ENCODE measurements at regions not wholly inside any gene's neighbourhood (a gene's known extent, or its start where the extent isn't known, plus 50 kb on each side); places are given as distances from the start of the nearest gene placed in this dataset.

- TF ChIP-seq CTCF (IDR thresholded peaks at IDR 0.05) = no peak
- TF ChIP-seq POLR2A (IDR thresholded peaks at IDR 0.05) = no peak
- TF ChIP-seq POLR2AphosphoS5 (IDR thresholded peaks at IDR 0.05) = no peak
Measured at GRCh38 chr3:124333931-124334640, 342.2 kb upstream of the ROPN1 start.
